KBM-7 (cell line): ENCODE measurements at regions not wholly inside any gene's neighbourhood (a gene's known extent, or its start where the extent isn't known, plus 50 kb on each side); places are given as distances from the start of the nearest gene placed in this dataset.

ENCODE experiments used
- DNase-seq: peaks from one replicate; pipeline ENCODE4 v3.0.0-alpha.2; 2015
- in situ Hi-C: fragments of 300-500 bp; cut with MboI; formaldehyde crosslinking; loops from 2 replicates; pipeline ENCODE4 v1.14.3; 2020; ENCODE audit warnings: low sequenced_read_pairs, low pct_unique_long_range_greater_than_20kb, mixed read lengths

GRCh38 chr1:29707796-29708195 is 471.5 kb downstream of the PTPRU start:
- no peak for DNase-seq
- in situ Hi-C loops, result no loop called here

- no peak for DNase-seq
- in situ Hi-C loops, result no loop called here
These were observed 470.6 kb downstream of the PTPRU start for GRCh38 chr1:29706936-29707335.

- DNase-seq, result no peak
- in situ Hi-C loops, result no loop called here
These were observed 468.1 kb downstream of the PTPRU start for GRCh38 chr1:29704430-29704829.

GRCh38 chr1:29703596-29704370 is 467.5 kb downstream of the PTPRU start:
- DNase-seq, result peak; percentile 5
- in situ Hi-C loops, result no loop called here

- no peak for DNase-seq
- in situ Hi-C loops, result no loop called here
These were observed 464.2 kb downstream of the PTPRU start for GRCh38 chr1:29700491-29700890.

- in situ Hi-C loops, result no loop called here
- no peak for DNase-seq
These were observed 462.3 kb downstream of the PTPRU start for GRCh38 chr1:29698626-29699025.

- peak; percentile 38 for DNase-seq
- in situ Hi-C loops, result no loop called here
These were observed 461.7 kb downstream of the PTPRU start for GRCh38 chr1:29698033-29698432.

- in situ Hi-C loops, result no loop called here
- no peak for DNase-seq
These were observed 461.1 kb downstream of the PTPRU start for GRCh38 chr1:29697391-29697780.

- DNase-seq, result no peak
- in situ Hi-C loops, result no loop called here
These were observed 460.5 kb downstream of the PTPRU start for GRCh38 chr1:29696656-29697390.

GRCh38 chr1:29695803-29696202 is 459.5 kb downstream of the PTPRU start:
- in situ Hi-C loops, result no loop called here
- no peak for DNase-seq

GRCh38 chr1:29695036-29695435 is 458.7 kb downstream of the PTPRU start:
- in situ Hi-C loops, result no loop called here
- no peak for DNase-seq

GRCh38 chr1:29691499-29691898 is 455.2 kb downstream of the PTPRU start:
- no peak for DNase-seq
- in situ Hi-C loops, result no loop called here

GRCh38 chr1:29690156-29690555 is 453.8 kb downstream of the PTPRU start:
- in situ Hi-C loops, result no loop called here
- DNase-seq, result no peak

GRCh38 chr1:29689372-29690030 is 453.2 kb downstream of the PTPRU start:
- no peak for DNase-seq
- in situ Hi-C loops, result no loop called here

- DNase-seq, result no peak
- in situ Hi-C loops, result no loop called here
These were observed 452.4 kb downstream of the PTPRU start for GRCh38 chr1:29688471-29689365.

- DNase-seq, result no peak
- in situ Hi-C loops, result no loop called here
These were observed 451.4 kb downstream of the PTPRU start for GRCh38 chr1:29687601-29688244.

- DNase-seq, result no peak
- in situ Hi-C loops, result no loop called here
These were observed 450.8 kb downstream of the PTPRU start for GRCh38 chr1:29687166-29687565.

- in situ Hi-C loops, result no loop called here
- no peak for DNase-seq
These were observed 449.9 kb downstream of the PTPRU start for GRCh38 chr1:29686012-29686930.
